K562 (cell line): ENCODE measurements at regions not wholly inside any gene's neighbourhood (a gene's known extent, or its start where the extent isn't known, plus 50 kb on each side); places are given as distances from the start of the nearest gene placed in this dataset.

ENCODE experiments used
- ATAC-seq: fragments of 200-7000 bp; cut with Tn5 transposase; 3 replicates; pipeline ENCODE4 v1.9.1; 2020; ENCODE audit warnings: moderate library complexity
- BruUV-seq: library from RNA; stranded (reverse); fragments of 400-500 nt; replicated peaks from 2 replicates; lab custom pipeline; 2021; lab: Mats Ljungman, UMichigan
- CTCF ChIA-PET: fragments of 300-600 bp; formaldehyde crosslinking; extraction: SDS; loops from one replicate; lab custom pipeline; 2021; ENCODE audit warnings: low intra/inter-chr PET ratio; lab: Yijun Ruan, JAX
- POLR2A ChIA-PET: fragments of 300-600, 350-650 bp; sonication (Branson Sonifier 250); formaldehyde crosslinking; extraction: SDS; loops from one replicate; lab custom pipeline; 2021; ENCODE audit warnings: antibody characterized with exemption, inconsistent platforms; lab: Yijun Ruan, JAX
- DNase-seq, 4 experiments: peaks; one replicate each; pipeline versions ENCODE4 v3.0.0 to v3.0.0-alpha.2; 2011 to 2018; ENCODE audit warnings: low spot score in 3 of 4, mixed read lengths in 3 of 4; ENCODE audit errors: extremely low read depth in 1 of 4
- FAIRE-seq: peaks from 2 replicates; lab custom pipeline; 2011; peaks lifted over from hg19 to GRCh38; lab: Jason Lieb, UNC
- H2AFZ ChIP-seq: 2 replicates; pipeline ENCODE4 v1.6.0; 2011; ENCODE audit warnings: low read depth, low read length, control low read depth, inconsistent platforms
- H3K27ac ChIP-seq: fragments of 200-600 bp; 3 replicates; pipeline ENCODE4 v1.8.0; 2011; ENCODE audit warnings: low read depth, mild to moderate bottlenecking, control low read depth, inconsistent platforms, low read length, moderate library complexity, mixed read lengths; ENCODE audit errors: extremely low read depth
- H3K27me3 ChIP-seq, 2 experiments: fragments of 300-600 bp in 1 of 2; 2 replicates in 1 of 2; 3 replicates in 1 of 2; pipeline versions ENCODE4 v1.6.0 to v1.8.0; 2011; ENCODE audit warnings: inconsistent platforms in 2 of 2, low read length in 2 of 2, mild to moderate bottlenecking in 1 of 2, mixed read lengths in 1 of 2, moderate library complexity in 1 of 2; ENCODE audit not compliant: control insufficient read depth in 2 of 2, insufficient read depth in 2 of 2
- H3K36me3 ChIP-seq: fragments of 300-600 bp; 3 replicates; pipeline ENCODE4 v1.8.0; 2011; ENCODE audit warnings: mild to moderate bottlenecking, low read length, inconsistent platforms; ENCODE audit not compliant: control insufficient read depth, insufficient read depth
- H3K4me1 ChIP-seq, 2 experiments: fragments of 200-600 bp in 1 of 2; replicated peaks in 1 of 2; 2 replicates in 1 of 2; 3 replicates in 1 of 2; pipeline versions ENCODE4 v1.5.1 to v1.8.0; 2011; ENCODE audit warnings: inconsistent platforms in 2 of 2, low read length in 2 of 2, mild to moderate bottlenecking in 1 of 2, mixed read lengths in 1 of 2, moderate library complexity in 1 of 2; ENCODE audit not compliant: control insufficient read depth in 2 of 2, insufficient read depth in 2 of 2
- H3K4me2 ChIP-seq: 2 replicates; pipeline ENCODE4 v1.6.1; 2011; ENCODE audit warnings: low read length, control low read depth, inconsistent platforms, mixed read lengths; ENCODE audit not compliant: insufficient read depth
- H3K4me3 ChIP-seq: fragments of 200-600 bp; sonication (generic), shearing (Covaris generic); 2 replicates; pipeline ENCODE4 v1.5.1; 2016; ENCODE audit warnings: control low read depth, inconsistent platforms
- H3K79me2 ChIP-seq: fragments of 200-600 bp; 3 replicates; pipeline ENCODE4 v1.8.0; 2011; ENCODE audit warnings: low read length, inconsistent platforms; ENCODE audit not compliant: control insufficient read depth, insufficient read depth
- H3K9ac ChIP-seq, 2 experiments: 2 replicates each; pipeline versions ENCODE4 v1.6.0 to v1.6.1; 2011; ENCODE audit warnings: low read depth in 2 of 2, low read length in 2 of 2, control low read depth in 1 of 2, inconsistent platforms in 1 of 2, mild to moderate bottlenecking in 1 of 2, mixed read lengths in 1 of 2; ENCODE audit not compliant: insufficient read depth in 1 of 2
- H3K9me1 ChIP-seq: one replicate; pipeline ENCODE4 v1.6.0; 2011; ENCODE audit warnings: inconsistent platforms, mild to moderate bottlenecking, low read length, moderate library complexity; ENCODE audit not compliant: control insufficient read depth, insufficient read depth
- H3K9me3 ChIP-seq: replicated peaks from 2 replicates; pipeline ENCODE4 v1.5.1; 2011; ENCODE audit warnings: low read depth, low read length, inconsistent platforms; ENCODE audit not compliant: control insufficient read depth, insufficient read depth
- H4K20me1 ChIP-seq: replicated peaks from 2 replicates; pipeline ENCODE4 v1.6.1; 2011; ENCODE audit warnings: low read length, inconsistent platforms, mixed read lengths; ENCODE audit not compliant: control insufficient read depth, insufficient read depth
- ARHGAP35 ChIP-seq: fragments of 450-650 bp; IDR thresholded peaks from 2 replicates; pipeline ENCODE4 v1.6.1; 2018; ENCODE audit not compliant: partially characterized antibody
- GATA2 ChIP-seq: sonication (generic); formaldehyde crosslinking; IDR thresholded peaks from 2 replicates; pipeline ENCODE4 v1.4.0; 2020; ENCODE audit warnings: mild to moderate bottlenecking, missing genetic modification reagents
- NBN ChIP-seq: fragments of 450-650 bp; IDR thresholded peaks from 2 replicates; pipeline ENCODE4 v1.6.1; 2016; ENCODE audit warnings: low read depth, mild to moderate bottlenecking
- RBM39 ChIP-seq: fragments of 200-400 bp; formaldehyde crosslinking; optimal IDR thresholded peaks from 2 replicates; pipeline ENCODE3; 2018; ENCODE audit warnings: low read depth, low read length
- RNF219 ChIP-seq: fragments of 250-450 bp; sonication (Bioruptor Pico); IDR thresholded peaks from 2 replicates; pipeline ENCODE4 v1.5.0; 2022; ENCODE audit warnings: mild to moderate bottlenecking
- SMAD2 ChIP-seq: fragments of 150-350 bp; IDR thresholded peaks from 2 replicates; pipeline ENCODE4 v1.6.1; 2014; ENCODE audit warnings: low read depth, mild to moderate bottlenecking, low read length
- SRF ChIP-seq, 2 experiments: fragments of 250-450, 450-650 bp in 1 of 2; sonication (Bioruptor Pico) in 1 of 2; sonication (generic) in 1 of 2; formaldehyde crosslinking; IDR thresholded peaks; 2 replicates each; pipeline versions ENCODE4 v1.5.0 to v1.5.1; 2020 to 2022; ENCODE audit warnings: mild to moderate bottlenecking in 1 of 2, missing genetic modification reagents in 1 of 2
- TAF1 ChIP-seq: IDR thresholded peaks from 2 replicates; pipeline ENCODE4 v1.6.1; 2011; ENCODE audit warnings: mild to moderate bottlenecking, low read length, moderate library complexity; ENCODE audit not compliant: insufficient read depth, control insufficient read depth, severe bottlenecking; ENCODE audit errors: extremely low read depth
- USF1 ChIP-seq: sonication (generic); formaldehyde crosslinking; IDR thresholded peaks from 2 replicates; pipeline ENCODE4 v1.9.0; 2022; ENCODE audit warnings: mild to moderate bottlenecking, missing genetic modification reagents
- ZFP36 ChIP-seq: fragments of 150-350 bp; IDR thresholded peaks from 2 replicates; pipeline ENCODE4 v1.6.1; 2018; ENCODE audit warnings: low read length, low read depth; ENCODE audit not compliant: partially characterized antibody
- ZFX ChIP-seq: sonication (generic); formaldehyde crosslinking; IDR thresholded peaks from 2 replicates; pipeline ENCODE4 v1.8.0; 2022; ENCODE audit warnings: mild to moderate bottlenecking, missing genetic modification reagents, moderate library complexity
- ZNF311 ChIP-seq: fragments of 250-450 bp; sonication (Bioruptor Pico); IDR thresholded peaks from 2 replicates; pipeline ENCODE4 v1.4.0; 2020; ENCODE audit warnings: mild to moderate bottlenecking, moderate library complexity
- whole genome bisulfite sequencing: fragments of 100-300 bp; shearing (Covaris generic); methylation state at CpG from one replicate; pipeline ENCODE4 v1.1.6; 2016; ENCODE audit warnings: low coverage, mixed read lengths; ENCODE audit not compliant: insufficient coverage; ENCODE audit errors: missing lambda C conversion rate; 5-methylcytosine and 5-hydroxymethylcytosine counted together
- in situ Hi-C: fragments of 300-500 bp; cut with MboI; formaldehyde crosslinking; loops from 4 replicates; pipeline ENCODE4 v1.15.0; 2018; ENCODE audit warnings: inconsistent platforms, mixed read lengths
- intact Hi-C: fragments of 100-400 bp; cut with micrococcal nuclease; formaldehyde crosslinking; loops from 2 replicates; pipeline ENCODE4 v1.14.2; 2022
- TF ChIP-seq, protein P1 (sequence below): sonication (generic); formaldehyde crosslinking; IDR thresholded peaks from 2 replicates; pipeline ENCODE4 v1.8.1; 2023; ENCODE audit warnings: mild to moderate bottlenecking, missing genetic modification reagents

DNA sequence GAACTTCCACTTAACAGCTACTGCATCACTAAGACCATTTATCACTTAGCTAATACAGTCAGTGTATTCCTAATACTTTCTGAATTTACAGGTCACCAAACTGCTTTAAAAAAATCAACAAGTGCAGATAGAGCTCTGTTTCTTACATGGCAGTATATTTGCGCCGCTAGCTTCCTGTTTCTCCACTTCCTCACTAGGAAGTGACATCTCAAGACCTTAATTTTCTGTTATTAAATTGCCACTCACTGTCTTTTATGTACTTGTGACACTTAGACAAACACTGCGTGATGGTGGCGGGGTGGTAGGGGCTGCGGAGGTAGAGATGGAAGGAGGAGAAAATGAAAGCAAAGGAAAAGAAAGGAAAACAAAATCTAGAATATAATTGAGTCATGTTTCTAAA, 53.7 kb upstream of the CRIM1 start:
- no peaks in the 10 kb centered on the region for H3K36me3 ChIP-seq
- H3K27ac ChIP-seq, result no peak overlapping the region
- no peak overlapping the region for H2AFZ ChIP-seq
- no peaks in the 10 kb centered on the region for H4K20me1 ChIP-seq
- in situ Hi-C loops, result no loop called here
- WGBS, result 0% methylated on average over 5 of the region's 5 CpGs
- no peak overlapping the region for H3K4me3 ChIP-seq
- no peak overlapping the region for H3K4me2 ChIP-seq
- no peak for TF ChIP-seq NBN
- TF ChIP-seq GATA2, result no peak
- TF ChIP-seq, protein P1, sequence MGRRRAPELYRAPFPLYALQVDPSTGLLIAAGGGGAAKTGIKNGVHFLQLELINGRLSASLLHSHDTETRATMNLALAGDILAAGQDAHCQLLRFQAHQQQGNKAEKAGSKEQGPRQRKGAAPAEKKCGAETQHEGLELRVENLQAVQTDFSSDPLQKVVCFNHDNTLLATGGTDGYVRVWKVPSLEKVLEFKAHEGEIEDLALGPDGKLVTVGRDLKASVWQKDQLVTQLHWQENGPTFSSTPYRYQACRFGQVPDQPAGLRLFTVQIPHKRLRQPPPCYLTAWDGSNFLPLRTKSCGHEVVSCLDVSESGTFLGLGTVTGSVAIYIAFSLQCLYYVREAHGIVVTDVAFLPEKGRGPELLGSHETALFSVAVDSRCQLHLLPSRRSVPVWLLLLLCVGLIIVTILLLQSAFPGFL (CRISPR knock-in tag), result no peak
- no peak for TF ChIP-seq SRF (CRISPR knock-in tag; IDR thresholded peaks at IDR 0.05)
- no peak for TF ChIP-seq TAF1
- TF ChIP-seq, all 486 proteins: peak for 0
- DNase-seq, result no peak
- Histone ChIP-seq H3K9ac (no peak overlapping the region), H3K9me1 (no peaks in the 10 kb centered on the region), H3K4me1 (no peaks in the 10 kb centered on the region), H3K9me3 (no peaks in the 10 kb centered on the region), H3K27me3 (no peaks in the 10 kb centered on the region), H3K79me2 (no peaks in the 10 kb centered on the region)
- intact Hi-C loops, result no loop called here
- CTCF ChIA-PET, result no interaction called here
- no peak for FAIRE-seq
- no TSS peak for BruUV-seq
- POLR2A ChIA-PET, result no interaction called here
- ATAC-seq, result no peak

- ChIA-PET CTCF (no interaction called here), POLR2A (no interaction called here)
- 2% methylated on average over 5 of the region's 5 CpGs for WGBS
- no peaks in the 10 kb centered on the region for H3K4me1 ChIP-seq
- no peaks in the 10 kb centered on the region for H3K79me2 ChIP-seq
- H3K9me3 ChIP-seq, result no peaks in the 10 kb centered on the region
- no peak overlapping the region for H3K4me3 ChIP-seq
- BruUV-seq, result no TSS peak
- no peaks in the 10 kb centered on the region for H3K9me1 ChIP-seq
- H4K20me1 ChIP-seq, result no peaks in the 10 kb centered on the region
- no peak overlapping the region for H3K9ac ChIP-seq
- DNase-seq, result no peak
- intact Hi-C loops (no loop called here), in situ Hi-C loops (no loop called here)
- H2AFZ ChIP-seq, result no peak overlapping the region
- H3K36me3 ChIP-seq, result no peaks in the 10 kb centered on the region
- H3K27me3 ChIP-seq, result no peaks in the 10 kb centered on the region
- no peak for FAIRE-seq
- no peak overlapping the region for H3K27ac ChIP-seq
- H3K4me2 ChIP-seq, result no peak overlapping the region
- no peak for ATAC-seq
- TF ChIP-seq RNF219 (CRISPR knock-in tag) (no peak), ZFP36 (no peak), ARHGAP35 (no peak), USF1 (CRISPR knock-in tag) (no peak), SMAD2 (no peak), ZNF311 (CRISPR knock-in tag) (no peak), RBM39 (no peak), ZFX (CRISPR knock-in tag) (no peak)
These were observed 54.9 kb upstream of the CRIM1 start for GRCh38 chr2:36300697-36301096.
